ENCODE measurements at regions not wholly inside any gene's neighbourhood (a gene's known extent, or its start where the extent isn't known, plus 50 kb on each side); places are given as distances from the start of the nearest gene placed in this dataset.

- TF ChIP-seq CTCF (conservative IDR thresholded peaks at IDR 0.05) (no peak), EZH2 (IDR thresholded peaks at IDR 0.05; ENCODE audit: low read depth) (no peak)
Measured at GRCh38 chr16:80288616-80289015, 252.2 kb upstream of the DYNLRB2 start.

Measured in PC-9 (cell line).